Activated naive CD8-positive, alpha-beta T cell (primary cell): ENCODE measurements at regions not wholly inside any gene's neighbourhood (a gene's known extent, or its start where the extent isn't known, plus 50 kb on each side); places are given as distances from the start of the nearest gene placed in this dataset.
"Not testable (repeated sequence)": the region's sequence is repeated elsewhere in the genome, so short reads cannot be mapped to it uniquely, and the experiment has no call there.

Experiments
- H3K27ac Mint-ChIP-seq: one replicate; pipeline ENCODE4 v1.8.0; 2021; ENCODE audit warnings: mixed read lengths
- H3K27me3 Mint-ChIP-seq: one replicate; pipeline ENCODE4 v1.8.0; 2021; ENCODE audit warnings: mixed read lengths
- H3K36me3 Mint-ChIP-seq: one replicate; pipeline ENCODE4 v1.8.0; 2021; ENCODE audit warnings: mixed read lengths
- H3K4me1 Mint-ChIP-seq: one replicate; pipeline ENCODE4 v1.8.0; 2021; ENCODE audit warnings: low read depth, mixed read lengths
- H3K4me3 Mint-ChIP-seq: one replicate; pipeline ENCODE4 v1.8.0; 2021; ENCODE audit warnings: mild to moderate bottlenecking, mixed read lengths
- H3K9me3 Mint-ChIP-seq: one replicate; pipeline ENCODE4 v1.8.0; 2021; ENCODE audit warnings: low read depth, mixed read lengths

DNA sequence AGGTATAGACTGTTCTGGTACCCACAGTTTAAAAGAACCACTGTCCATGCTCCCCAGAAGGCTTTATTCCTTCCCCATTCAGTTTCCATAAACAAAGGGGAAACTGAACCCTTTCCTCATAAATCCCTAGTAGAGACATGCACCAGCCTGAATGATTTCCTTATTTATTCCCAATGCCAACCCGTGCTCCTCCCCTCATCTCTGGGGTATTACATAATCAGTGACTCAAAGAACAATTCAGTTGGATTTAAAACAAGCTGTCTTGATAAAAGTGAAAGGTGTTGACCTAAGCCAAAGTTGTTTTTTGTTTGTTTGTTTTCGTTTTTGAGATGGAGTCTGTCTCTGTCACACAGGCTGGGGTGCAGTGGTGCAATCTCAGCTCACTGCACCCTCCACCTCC, 418.5 kb upstream of the CNTNAP5 start:
- no peaks in the 10 kb centered on the region for H3K4me1 Mint-ChIP-seq
- no peak overlapping the region for H3K4me3 Mint-ChIP-seq
- H3K9me3 Mint-ChIP-seq, result peaks cover 12% of the 10 kb centered on the region
- H3K27me3 Mint-ChIP-seq, result no peaks in the 10 kb centered on the region
- H3K27ac Mint-ChIP-seq, result no peak overlapping the region
- no peaks in the 10 kb centered on the region for H3K36me3 Mint-ChIP-seq

DNA sequence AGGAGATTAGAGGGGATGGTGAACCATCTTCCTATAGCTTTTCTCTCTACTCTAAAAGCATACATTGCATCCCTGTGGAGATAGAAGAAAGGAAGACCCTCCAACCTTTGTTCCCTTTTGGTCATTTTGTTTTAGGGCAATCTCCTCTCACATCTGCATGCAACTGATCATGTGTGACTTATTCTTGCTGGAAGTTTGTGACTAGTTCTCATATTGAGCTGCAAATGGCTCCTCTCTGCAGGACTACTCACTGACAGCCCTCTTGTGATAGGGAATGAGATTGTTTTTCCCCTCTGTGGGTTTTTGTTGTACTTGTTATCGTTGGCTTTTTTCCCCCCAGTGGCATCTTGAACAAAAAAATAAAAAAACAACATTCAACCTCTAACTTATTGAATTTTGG, 416.0 kb upstream of the CNTNAP5 start:
- Mint-ChIP-seq H3K27ac (no peak overlapping the region), H3K4me3 (no peak overlapping the region), H3K4me1 (no peaks in the 10 kb centered on the region), H3K27me3 (no peaks in the 10 kb centered on the region), H3K9me3 (peaks cover 8% of the 10 kb centered on the region), H3K36me3 (no peaks in the 10 kb centered on the region)

- Mint-ChIP-seq H3K36me3 (no peaks in the 10 kb centered on the region), H3K4me1 (no peaks in the 10 kb centered on the region), H3K4me3 (no peak overlapping the region), H3K9me3 (peaks cover 27% of the 10 kb centered on the region), H3K27ac (no peak overlapping the region), H3K27me3 (no peaks in the 10 kb centered on the region)
Observed at GRCh38 chr2:123614596-123614995, 410.5 kb upstream of the CNTNAP5 start.

DNA sequence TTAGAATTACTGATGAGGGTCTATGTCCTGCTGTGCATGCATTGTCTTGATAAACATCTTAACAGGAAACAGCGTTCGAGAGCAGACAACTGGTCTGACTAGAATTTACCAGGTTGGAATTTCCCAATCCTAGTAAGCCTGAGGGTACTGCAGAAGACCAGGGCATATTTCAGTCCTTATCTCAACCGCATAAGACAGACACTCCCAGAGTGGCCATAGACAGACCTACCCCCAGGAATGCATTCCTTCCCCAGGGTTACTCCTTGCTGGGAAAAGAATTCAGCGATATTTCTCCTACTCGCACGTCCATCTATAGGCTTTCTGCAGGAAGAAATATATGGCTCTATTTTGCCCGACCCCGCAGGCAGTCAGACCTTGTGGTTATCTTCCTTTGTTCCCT, 406.4 kb upstream of the CNTNAP5 start:
- not testable (repeated sequence) for H3K4me3 Mint-ChIP-seq, H3K27me3 Mint-ChIP-seq, H3K27ac Mint-ChIP-seq, H3K4me1 Mint-ChIP-seq, H3K36me3 Mint-ChIP-seq
- peaks cover 22% of the 10 kb centered on the region for H3K9me3 Mint-ChIP-seq

- no peaks in the 10 kb centered on the region for H3K27me3 Mint-ChIP-seq
- H3K9me3 Mint-ChIP-seq, result peaks cover 11% of the 10 kb centered on the region
- no peaks in the 10 kb centered on the region for H3K4me1 Mint-ChIP-seq
- no peak overlapping the region for H3K27ac Mint-ChIP-seq
- no peaks in the 10 kb centered on the region for H3K36me3 Mint-ChIP-seq
- no peak overlapping the region for H3K4me3 Mint-ChIP-seq
Observed at GRCh38 chr2:123624816-123625215, 400.3 kb upstream of the CNTNAP5 start.

DNA sequence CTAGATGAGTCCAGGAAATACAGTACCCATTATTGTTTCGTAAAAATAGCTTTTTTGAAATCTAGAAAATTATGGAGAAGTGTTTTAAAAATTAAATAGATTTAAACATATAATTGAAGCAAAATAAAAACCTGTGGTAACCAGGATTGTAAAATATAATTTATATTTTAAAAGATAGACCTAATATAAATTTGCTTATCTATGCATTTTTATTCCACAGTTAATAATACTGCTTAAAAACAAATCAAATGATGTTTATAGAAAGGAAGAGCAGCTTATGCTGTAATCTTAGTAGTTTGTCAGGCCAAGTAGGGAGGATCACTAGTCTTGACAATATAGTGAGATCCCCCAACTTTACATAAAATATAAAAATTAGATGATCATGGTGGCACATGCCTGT, 388.9 kb upstream of the CNTNAP5 start:
- Mint-ChIP-seq H3K36me3 (no peaks in the 10 kb centered on the region), H3K4me3 (no peak overlapping the region), H3K4me1 (no peaks in the 10 kb centered on the region), H3K27ac (no peak overlapping the region), H3K9me3 (peaks cover 4% of the 10 kb centered on the region), H3K27me3 (no peaks in the 10 kb centered on the region)

DNA sequence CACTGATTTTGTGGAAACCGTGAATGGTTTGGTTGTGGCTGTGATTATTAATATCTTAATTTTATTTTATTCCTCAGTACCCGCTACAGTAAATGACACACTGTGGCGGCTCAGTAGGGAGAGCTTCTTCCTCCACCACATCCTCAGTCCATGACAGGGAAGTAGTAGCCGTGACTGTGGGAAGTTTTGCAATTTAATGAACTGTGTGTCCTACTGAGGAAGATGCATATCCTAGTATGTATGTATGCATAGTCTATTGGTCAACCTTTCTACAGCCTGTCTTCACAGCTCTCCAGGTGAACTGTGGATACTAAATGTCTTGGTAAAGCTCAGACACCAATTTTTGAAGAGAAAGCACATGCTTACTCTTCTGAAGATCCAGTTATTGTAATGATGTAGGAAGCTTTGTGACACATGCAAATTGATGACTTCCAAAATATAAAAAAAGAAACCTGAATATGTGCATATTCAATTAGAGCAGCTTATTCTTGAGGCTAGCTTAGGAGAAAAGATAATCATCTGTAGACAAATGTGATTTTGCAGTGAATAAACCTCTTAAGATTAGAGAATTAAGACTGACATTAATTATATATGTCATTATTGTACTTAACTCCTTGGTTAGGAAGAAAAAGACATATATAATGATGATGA, 384.3 kb upstream of the CNTNAP5 start:
- Mint-ChIP-seq H3K36me3 (no peaks in the 10 kb centered on the region), H3K4me1 (no peaks in the 10 kb centered on the region), H3K9me3 (peaks cover 4% of the 10 kb centered on the region), H3K27me3 (no peaks in the 10 kb centered on the region), H3K27ac (no peak overlapping the region), H3K4me3 (no peak overlapping the region)

DNA sequence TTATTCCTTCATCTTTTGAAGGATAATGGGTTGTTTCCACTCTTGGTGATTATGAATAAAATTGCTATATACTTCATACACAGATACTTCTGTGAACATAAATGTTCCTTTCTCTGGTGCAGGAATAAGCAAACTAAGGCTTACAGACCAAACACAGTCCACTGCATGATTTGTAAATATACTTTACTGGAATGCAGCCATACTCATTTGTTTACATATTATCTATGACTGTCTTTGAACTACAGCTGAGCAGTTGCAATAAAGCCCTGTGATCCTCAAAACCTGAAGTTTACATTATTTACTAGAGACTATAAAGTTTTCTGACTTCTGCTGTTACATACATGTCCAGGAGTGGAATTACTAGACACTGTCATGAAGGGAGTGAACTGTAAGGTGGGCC, 381.0 kb upstream of the CNTNAP5 start:
- H3K9me3 Mint-ChIP-seq, result no peaks in the 10 kb centered on the region
- no peak overlapping the region for H3K4me3 Mint-ChIP-seq
- H3K27me3 Mint-ChIP-seq, result no peaks in the 10 kb centered on the region
- H3K27ac Mint-ChIP-seq, result no peak overlapping the region
- no peaks in the 10 kb centered on the region for H3K4me1 Mint-ChIP-seq
- no peaks in the 10 kb centered on the region for H3K36me3 Mint-ChIP-seq

DNA sequence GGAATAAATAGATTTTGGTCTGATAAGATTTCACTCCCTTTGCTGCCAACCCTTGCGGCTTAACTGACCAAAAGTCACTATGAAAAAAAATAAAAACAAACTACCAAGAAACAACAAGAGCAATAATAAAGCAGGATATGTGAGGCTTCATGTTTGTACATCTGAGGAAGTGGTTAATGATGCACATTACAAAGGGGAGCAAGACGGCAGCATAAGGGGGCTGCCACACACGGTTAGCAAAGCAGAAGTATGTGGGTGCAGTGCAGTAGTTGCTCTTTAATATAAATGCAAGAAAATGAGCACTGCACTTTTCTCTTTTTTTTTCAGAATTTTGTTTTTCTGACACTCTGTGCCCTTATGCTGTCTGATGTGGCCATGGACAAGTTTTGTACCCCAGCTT, 377.1 kb upstream of the CNTNAP5 start:
- H3K27ac Mint-ChIP-seq, result no peak overlapping the region
- no peak overlapping the region for H3K4me3 Mint-ChIP-seq
- no peaks in the 10 kb centered on the region for H3K36me3 Mint-ChIP-seq
- no peaks in the 10 kb centered on the region for H3K4me1 Mint-ChIP-seq
- peaks cover 4% of the 10 kb centered on the region for H3K9me3 Mint-ChIP-seq
- H3K27me3 Mint-ChIP-seq, result no peaks in the 10 kb centered on the region

GRCh38 chr2:123648956-123649355, 376.1 kb upstream of the CNTNAP5 start:
- Mint-ChIP-seq H3K9me3 (peaks cover 4% of the 10 kb centered on the region), H3K4me3 (no peak overlapping the region), H3K36me3 (no peaks in the 10 kb centered on the region), H3K27me3 (no peaks in the 10 kb centered on the region), H3K27ac (no peak overlapping the region), H3K4me1 (no peaks in the 10 kb centered on the region)

DNA sequence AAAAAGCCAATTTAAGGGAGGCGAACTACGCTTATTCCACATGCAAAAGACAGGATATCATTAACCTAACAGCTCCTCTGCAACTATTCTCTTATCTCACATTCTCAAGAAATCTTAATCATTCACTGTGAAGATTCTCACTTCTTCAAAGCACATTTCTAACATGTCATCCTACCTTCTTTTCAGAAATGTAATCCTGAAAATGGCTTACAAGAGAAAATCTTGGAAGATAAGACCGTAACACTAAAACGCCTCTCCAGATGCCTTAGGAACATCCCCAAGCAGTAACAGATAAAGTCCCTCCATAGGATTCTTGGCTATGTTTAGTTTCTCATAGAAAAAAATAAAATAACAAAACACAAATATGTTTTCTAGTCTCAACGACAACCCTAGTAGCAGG, 373.9 kb upstream of the CNTNAP5 start:
- H3K27me3 Mint-ChIP-seq, result no peaks in the 10 kb centered on the region
- no peak overlapping the region for H3K4me3 Mint-ChIP-seq
- H3K36me3 Mint-ChIP-seq, result no peaks in the 10 kb centered on the region
- no peaks in the 10 kb centered on the region for H3K4me1 Mint-ChIP-seq
- H3K9me3 Mint-ChIP-seq, result peaks cover 8% of the 10 kb centered on the region
- H3K27ac Mint-ChIP-seq, result no peak overlapping the region

DNA sequence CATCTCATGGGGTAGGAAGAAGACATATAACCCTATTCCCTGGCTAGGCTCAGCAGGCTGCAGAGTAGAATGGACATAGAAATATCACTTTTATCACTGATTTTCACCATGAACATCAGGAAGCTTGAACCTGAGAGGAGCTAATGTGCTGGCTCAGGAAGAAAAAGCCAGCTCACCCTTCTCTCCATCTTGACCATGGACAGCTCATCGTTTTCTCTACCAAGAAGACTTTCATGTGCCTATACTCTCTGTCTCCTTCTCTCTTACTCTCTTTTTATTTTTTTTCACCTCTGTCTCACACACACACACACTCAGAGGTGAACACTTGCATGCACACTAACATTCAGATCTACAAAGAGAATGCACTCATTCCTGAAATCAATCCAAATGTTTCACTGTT, 372.8 kb upstream of the CNTNAP5 start:
- Mint-ChIP-seq H3K27ac (no peak overlapping the region), H3K27me3 (no peaks in the 10 kb centered on the region), H3K36me3 (no peaks in the 10 kb centered on the region), H3K4me1 (no peaks in the 10 kb centered on the region), H3K4me3 (no peak overlapping the region), H3K9me3 (peaks cover 8% of the 10 kb centered on the region)

DNA sequence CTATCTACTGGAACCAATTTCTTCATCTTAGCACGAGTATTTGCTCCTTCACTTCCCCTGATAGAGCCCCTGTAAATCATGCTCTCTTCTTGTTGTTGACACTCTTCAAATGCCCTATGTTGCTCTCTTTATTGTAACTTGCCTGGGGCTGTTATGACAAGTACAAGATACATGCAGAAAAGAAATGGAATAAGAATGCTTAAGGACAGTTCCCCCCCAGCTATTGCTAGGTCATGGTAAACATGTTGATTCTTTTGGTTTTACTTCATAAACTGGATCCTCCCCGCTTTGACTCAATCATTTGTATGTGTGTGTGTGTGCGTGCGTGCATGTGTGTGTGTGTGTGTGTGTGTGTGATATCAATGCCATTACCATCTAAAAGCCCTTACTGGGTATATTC, 368.5 kb upstream of the CNTNAP5 start:
- Mint-ChIP-seq H3K4me3 (no peak overlapping the region), H3K36me3 (peaks cover 3% of the 10 kb centered on the region), H3K9me3 (peaks cover 21% of the 10 kb centered on the region), H3K27me3 (no peaks in the 10 kb centered on the region), H3K4me1 (no peaks in the 10 kb centered on the region), H3K27ac (no peak overlapping the region)

DNA sequence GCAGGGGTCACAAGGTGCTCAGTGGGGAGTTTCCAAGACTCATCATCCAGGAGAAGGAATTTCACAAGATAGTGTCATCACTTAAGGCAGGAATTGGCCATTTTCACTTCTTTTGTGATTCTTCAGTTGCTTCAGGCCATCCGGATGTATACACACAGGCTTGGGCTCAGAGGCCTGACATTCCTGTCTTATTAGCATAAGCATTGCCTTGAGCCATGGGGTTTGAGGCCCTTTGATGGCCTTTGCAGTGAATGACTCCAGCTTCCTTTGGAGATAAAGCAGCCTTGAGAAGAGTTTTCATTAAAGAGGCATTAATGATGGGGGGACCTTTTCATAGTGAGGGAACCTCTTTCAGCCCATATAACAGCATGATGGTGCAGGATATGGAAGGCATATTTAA, 366.0 kb upstream of the CNTNAP5 start:
- H3K36me3 Mint-ChIP-seq, result peaks cover 3% of the 10 kb centered on the region
- H3K27ac Mint-ChIP-seq, result no peak overlapping the region
- no peak overlapping the region for H3K4me3 Mint-ChIP-seq
- H3K27me3 Mint-ChIP-seq, result no peaks in the 10 kb centered on the region
- peaks cover 21% of the 10 kb centered on the region for H3K9me3 Mint-ChIP-seq
- no peaks in the 10 kb centered on the region for H3K4me1 Mint-ChIP-seq

DNA sequence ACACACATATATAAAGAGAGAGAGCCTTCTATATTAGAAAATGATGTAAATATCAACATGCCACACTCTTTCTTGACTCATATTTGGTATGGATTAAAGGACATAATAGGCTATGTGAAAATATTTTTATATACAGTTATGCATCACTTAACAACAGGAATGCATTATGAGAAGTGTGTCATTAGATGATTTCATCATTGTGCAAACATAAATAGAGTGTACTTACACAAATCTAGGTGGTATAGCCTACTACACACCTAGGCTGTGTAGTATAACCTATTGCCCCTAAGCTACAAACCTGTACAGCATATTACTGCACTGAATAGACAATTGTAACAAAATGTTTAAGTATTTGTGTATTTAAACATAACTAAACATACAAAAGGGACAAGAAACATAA, 354.8 kb upstream of the CNTNAP5 start:
- Mint-ChIP-seq H3K27me3 (no peaks in the 10 kb centered on the region), H3K4me1 (no peaks in the 10 kb centered on the region), H3K4me3 (no peak overlapping the region), H3K27ac (no peak overlapping the region), H3K9me3 (peaks cover 4% of the 10 kb centered on the region), H3K36me3 (no peaks in the 10 kb centered on the region)

DNA sequence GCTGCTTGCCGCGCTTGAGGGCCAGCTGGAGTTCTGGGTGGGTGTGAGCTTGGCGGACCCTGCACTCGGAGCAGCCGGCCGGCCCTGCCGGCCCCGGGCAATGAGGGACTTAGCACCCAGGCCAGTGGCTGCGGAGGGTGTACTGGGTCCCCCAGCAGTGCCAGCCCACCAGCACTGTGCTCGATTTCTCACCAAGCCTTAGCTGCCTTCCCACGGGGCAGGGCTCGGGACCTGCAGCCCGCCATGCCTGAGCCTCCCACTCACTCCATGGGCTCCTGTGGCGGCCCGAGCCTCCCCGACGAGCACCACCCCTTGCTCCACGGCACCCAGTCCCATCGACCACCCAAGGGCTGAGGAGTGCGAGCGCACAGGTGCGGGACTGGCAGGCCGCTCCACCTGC, 341.3 kb upstream of the CNTNAP5 start:
- H3K4me1 Mint-ChIP-seq, H3K4me3 Mint-ChIP-seq, H3K36me3 Mint-ChIP-seq, H3K27me3 Mint-ChIP-seq, H3K9me3 Mint-ChIP-seq, H3K27ac Mint-ChIP-seq: not testable (repeated sequence)
